ENCODE measurements at regions not wholly inside any gene's neighbourhood (a gene's known extent, or its start where the extent isn't known, plus 50 kb on each side); places are given as distances from the start of the nearest gene placed in this dataset.
"Not testable (repeated sequence)": the region's sequence is repeated elsewhere in the genome, so short reads cannot be mapped to it uniquely, and the experiment has no call there.

GRCh38 chr15:26024241-26024640, 161.1 kb upstream of the ATP10A start:
- no peak for DNase-seq (ENCODE audit: low spot score)

GRCh38 chr15:26023691-26024090, 160.6 kb upstream of the ATP10A start:
- no peak for DNase-seq (ENCODE audit: low spot score)

- DNase-seq (ENCODE audit: low spot score) = no peak
Observed at GRCh38 chr15:26023231-26023630, 160.1 kb upstream of the ATP10A start.

- DNase-seq (ENCODE audit: low spot score) = no peak
Observed at GRCh38 chr15:26020871-26021270, 157.7 kb upstream of the ATP10A start.

- no peak for DNase-seq (ENCODE audit: low spot score)
Observed at GRCh38 chr15:26017665-26018064, 154.5 kb upstream of the ATP10A start.

- no peak for DNase-seq (ENCODE audit: low spot score)
Observed at GRCh38 chr15:26015516-26016075, 152.5 kb upstream of the ATP10A start.

- no peak for DNase-seq (ENCODE audit: low spot score)
Observed at GRCh38 chr15:26013981-26014380, 150.9 kb upstream of the ATP10A start.

- no peak for DNase-seq (ENCODE audit: low spot score)
Observed at GRCh38 chr15:26011916-26012315, 148.8 kb upstream of the ATP10A start.

- DNase-seq (ENCODE audit: low spot score) = no peak
Observed at GRCh38 chr15:26007151-26007550, 144.0 kb upstream of the ATP10A start.

- no peak for DNase-seq (ENCODE audit: low spot score)
Observed at GRCh38 chr15:26001201-26001600, 138.1 kb upstream of the ATP10A start.

- no peak for DNase-seq (ENCODE audit: low spot score)
Observed at GRCh38 chr15:25993506-25993905, 130.4 kb upstream of the ATP10A start.

GRCh38 chr15:25990220-25990619, 127.1 kb upstream of the ATP10A start:
- DNase-seq (ENCODE audit: low spot score) = no peak

GRCh38 chr15:25989327-25989726, 126.2 kb upstream of the ATP10A start:
- DNase-seq (ENCODE audit: low spot score) = no peak

- DNase-seq (ENCODE audit: low spot score) = not testable (repeated sequence)
Observed at GRCh38 chr15:25988716-25989115, 125.6 kb upstream of the ATP10A start.

GRCh38 chr15:25987638-25988037, 124.5 kb upstream of the ATP10A start:
- no peak for DNase-seq (ENCODE audit: low spot score)

- DNase-seq (ENCODE audit: low spot score) = no peak
Observed at GRCh38 chr15:25985165-25985564, 122.0 kb upstream of the ATP10A start.

GRCh38 chr15:25982736-25983135, 119.6 kb upstream of the ATP10A start:
- no peak for DNase-seq (ENCODE audit: low spot score)

GRCh38 chr15:25981114-25981513, 118.0 kb upstream of the ATP10A start:
- no peak for DNase-seq (ENCODE audit: low spot score)

GRCh38 chr15:25972141-25972675, 109.1 kb upstream of the ATP10A start:
- DNase-seq (ENCODE audit: low spot score) = no peak

- no peak for DNase-seq (ENCODE audit: low spot score)
Observed at GRCh38 chr15:25971053-25971452, 107.9 kb upstream of the ATP10A start.

GRCh38 chr15:25969886-25970285, 106.8 kb upstream of the ATP10A start:
- no peak for DNase-seq (ENCODE audit: low spot score)

GRCh38 chr15:25967116-25967515, 104.0 kb upstream of the ATP10A start:
- DNase-seq (ENCODE audit: low spot score) = no peak

GRCh38 chr15:25965326-25965725, 102.2 kb upstream of the ATP10A start:
- no peak for DNase-seq (ENCODE audit: low spot score)

GRCh38 chr15:25960273-25960672, 97.1 kb upstream of the ATP10A start:
- DNase-seq (ENCODE audit: low spot score) = no peak
